Activated CD8-positive, alpha-beta memory T cell treated with anti-CD3 and anti-CD28 coated beads for 24 hours (primary cell): ENCODE measurements at regions not wholly inside any gene's neighbourhood (a gene's known extent, or its start where the extent isn't known, plus 50 kb on each side); places are given as distances from the start of the nearest gene placed in this dataset.
"Not testable (repeated sequence)": the region's sequence is repeated elsewhere in the genome, so short reads cannot be mapped to it uniquely, and the experiment has no call there.

Experiments
- DNase-seq: peaks from one replicate; pipeline ENCODE4 v3.0.0-alpha.2; 2020

DNA sequence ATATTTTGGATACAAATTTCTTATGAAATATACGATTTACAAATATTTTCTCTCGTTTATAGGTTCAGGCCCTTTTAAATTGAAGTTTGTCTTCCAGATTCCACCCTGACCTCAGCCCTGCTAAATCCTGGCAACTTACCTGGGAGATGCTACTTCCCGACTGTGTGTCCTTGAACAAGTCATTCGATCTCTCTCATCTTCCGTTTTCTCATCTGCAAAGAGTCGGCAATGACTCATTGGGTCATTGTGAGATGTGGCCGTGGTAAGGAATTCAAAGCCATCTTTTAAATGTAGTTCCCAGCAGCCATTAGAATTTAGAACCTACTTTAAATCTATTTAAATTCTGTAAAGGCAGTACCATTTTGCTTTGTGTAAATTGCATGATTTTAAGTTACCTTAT is 72.5 kb downstream of the LHX2 start:
- no peak for DNase-seq

DNA sequence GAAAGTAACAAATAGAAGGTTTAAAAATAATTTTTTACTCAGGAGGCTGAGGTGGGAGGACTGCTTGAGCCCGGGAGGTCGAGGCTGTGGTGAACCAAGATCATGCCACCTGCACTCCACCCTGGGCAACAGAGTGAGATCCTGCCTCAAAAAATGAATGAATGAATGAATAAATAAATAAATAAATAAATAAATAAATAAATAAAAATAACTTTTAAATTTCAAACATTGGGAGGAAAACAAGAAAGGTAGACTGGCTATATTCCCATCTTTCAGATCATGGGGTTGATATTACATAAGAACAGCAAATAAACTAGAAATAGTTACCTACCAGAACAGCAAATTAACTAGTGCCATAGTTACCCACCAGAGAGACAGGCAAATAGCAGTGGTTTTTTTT is 75.7 kb downstream of the LHX2 start:
- no peak for DNase-seq

DNA sequence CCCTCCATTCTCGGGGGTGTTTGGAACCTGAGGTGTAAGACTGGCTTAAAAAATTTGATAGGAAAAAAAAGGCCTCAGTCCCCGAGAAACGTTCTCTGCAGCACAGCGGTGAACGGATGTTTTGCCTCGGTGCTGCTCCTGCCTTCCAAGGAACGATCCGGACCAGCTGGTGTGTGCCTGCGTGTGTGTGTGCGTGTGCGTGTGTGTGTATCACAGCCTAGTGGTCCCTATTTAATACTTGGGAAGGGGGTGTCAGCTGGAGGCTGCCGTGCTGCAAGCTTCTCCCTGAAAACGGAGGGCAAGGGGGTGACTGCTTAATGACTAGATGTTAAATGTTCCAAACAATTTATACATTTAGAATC is 76.9 kb downstream of the LHX2 start:
- no peak for DNase-seq

GRCh38 chr9:124089631-124090488 is 78.3 kb downstream of the LHX2 start:
- not testable (repeated sequence) for DNase-seq

GRCh38 chr9:124098141-124098905 is 86.8 kb downstream of the LHX2 start:
- no peak for DNase-seq

- no peak for DNase-seq
These were observed 88.3 kb downstream of the LHX2 start for GRCh38 chr9:124099860-124100259.

DNA sequence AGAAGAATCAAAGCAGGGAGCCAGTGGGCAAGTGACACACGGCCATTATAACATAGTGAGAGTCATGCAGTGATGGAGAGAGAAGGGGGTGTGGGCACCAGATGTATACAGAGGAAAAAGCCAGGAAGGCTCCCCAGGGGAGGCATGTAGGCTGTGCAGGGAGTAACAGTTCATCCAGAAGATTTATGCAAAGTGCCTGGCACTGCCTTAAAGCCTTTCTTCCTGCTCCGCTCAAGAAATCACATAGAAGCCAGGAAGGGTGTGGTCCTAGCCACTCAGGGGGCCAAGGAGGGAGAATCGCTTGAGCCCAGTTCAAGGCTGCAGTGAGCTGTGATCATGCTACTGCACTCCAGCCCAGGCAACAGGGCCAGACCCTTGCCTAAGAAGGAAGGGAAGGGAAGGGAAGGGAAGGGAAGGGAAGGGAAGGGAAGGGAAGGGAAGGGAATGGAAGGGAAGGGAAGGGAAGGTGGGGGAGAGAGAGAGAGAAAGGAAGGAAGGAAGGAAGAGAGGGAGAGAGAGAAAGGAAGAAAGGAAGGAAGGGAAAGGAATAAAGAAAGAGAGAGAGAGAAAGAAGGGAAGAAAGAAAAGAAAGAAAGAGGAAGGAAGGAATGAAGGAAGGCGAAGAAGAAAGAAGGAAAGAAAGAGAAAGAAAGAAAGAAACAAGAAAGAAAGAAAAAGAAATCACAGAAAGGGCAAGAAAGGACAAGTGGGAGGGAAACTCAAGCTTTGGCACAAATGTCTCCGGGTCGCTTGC is 89.8 kb downstream of the LHX2 start:
- no peak for DNase-seq

DNA sequence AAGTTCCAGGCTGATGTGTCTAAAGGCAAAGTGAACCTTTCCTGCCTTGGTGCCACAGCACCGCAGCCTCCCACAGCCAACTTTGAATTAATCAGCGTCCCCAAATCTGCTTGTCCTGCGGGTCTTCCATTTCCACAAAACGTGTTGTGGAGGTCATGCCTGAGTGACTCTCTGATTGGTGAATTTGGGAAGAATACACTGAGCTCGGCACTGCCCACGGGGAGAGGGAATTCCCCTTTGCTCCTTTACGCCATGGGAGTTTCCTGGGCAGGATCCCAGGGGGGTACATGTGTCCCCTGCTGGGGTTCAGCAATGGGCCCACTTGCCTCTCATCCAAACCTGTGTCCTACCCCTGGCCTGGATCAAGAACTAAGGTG is 90.4 kb downstream of the LHX2 start:
- DNase-seq = no peak

DNA sequence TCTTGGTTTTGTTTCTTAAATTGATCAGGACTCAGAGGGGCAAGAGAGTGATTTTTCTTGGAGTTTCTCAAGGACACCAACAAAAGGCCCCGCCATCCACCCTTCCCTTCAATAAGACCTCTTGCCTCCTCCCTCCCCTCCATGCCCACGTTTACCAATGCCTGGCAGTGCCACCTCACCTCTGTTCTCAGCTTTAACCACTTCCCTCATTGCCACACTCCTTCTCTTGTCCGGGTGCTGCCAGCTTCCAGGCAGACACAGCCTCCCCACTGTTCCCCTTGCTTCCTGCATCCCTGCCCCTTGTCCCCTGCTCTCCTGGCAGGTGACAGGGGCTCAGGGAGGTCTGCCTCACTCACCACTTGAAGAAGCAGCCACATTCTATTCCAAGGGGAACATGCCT is 90.8 kb downstream of the LHX2 start:
- no peak for DNase-seq

GRCh38 chr9:124105266-124105665 is 93.7 kb downstream of the LHX2 start:
- no peak for DNase-seq

- DNase-seq = no peak
These were observed 96.6 kb downstream of the LHX2 start for GRCh38 chr9:124108216-124108615.

- peak; percentile 67 for DNase-seq
These were observed 98.8 kb downstream of the LHX2 start for GRCh38 chr9:124110307-124110915.

DNA sequence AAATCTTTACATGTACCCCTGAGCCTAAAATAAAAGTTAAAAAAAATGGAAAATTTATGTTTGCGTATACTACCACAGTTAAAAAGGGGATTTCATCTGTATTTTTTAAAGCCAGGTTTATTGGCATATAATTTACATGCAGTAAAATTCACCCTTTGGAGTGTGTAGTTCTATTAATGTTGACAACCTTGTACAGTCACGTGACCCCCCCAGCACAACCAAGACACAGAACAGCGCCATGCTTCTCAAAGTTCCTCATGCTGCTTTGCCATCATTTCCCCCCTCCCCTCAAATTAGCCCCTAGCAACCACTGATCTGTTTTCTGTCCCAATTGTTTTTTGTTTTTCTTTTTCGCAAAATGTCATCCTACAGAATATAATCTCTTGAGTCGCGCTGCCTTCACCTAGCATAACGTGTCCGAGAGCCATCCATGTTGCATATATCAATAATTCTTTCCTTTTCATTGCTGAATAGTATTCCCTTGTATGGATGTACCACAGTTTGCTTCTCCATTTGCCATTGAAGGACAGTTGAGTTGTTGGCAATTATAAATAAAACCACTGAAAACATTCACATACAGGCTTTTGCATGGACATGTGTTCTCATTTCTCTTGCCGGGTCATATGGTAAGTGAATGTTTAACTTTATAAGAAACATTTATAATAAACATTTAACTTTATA is 105.3 kb downstream of the LHX2 start:
- DNase-seq = no peak

- DNase-seq = no peak
These were observed 107.3 kb downstream of the LHX2 start for GRCh38 chr9:124118894-124119293.

DNA sequence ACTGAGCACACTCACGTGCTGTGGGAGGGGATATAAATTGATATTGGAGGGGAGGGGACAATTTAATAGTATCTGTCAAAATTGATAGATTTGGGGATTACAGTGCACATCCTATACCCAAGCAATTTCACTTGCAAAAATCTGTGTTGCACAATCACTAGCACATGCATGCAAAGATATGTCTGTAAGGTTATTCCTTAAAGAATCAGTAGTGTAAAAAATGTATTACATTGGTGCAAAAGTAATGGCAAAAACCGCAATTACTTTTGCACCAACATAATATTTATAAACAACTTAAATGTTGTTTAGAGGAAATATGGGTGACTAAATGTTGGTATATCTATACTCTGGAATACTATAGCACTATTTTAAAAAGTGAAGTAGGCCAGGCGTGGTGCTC is 108.7 kb downstream of the LHX2 start:
- DNase-seq = no peak

GRCh38 chr9:124121725-124122124 is 110.2 kb downstream of the LHX2 start:
- DNase-seq = no peak

DNA sequence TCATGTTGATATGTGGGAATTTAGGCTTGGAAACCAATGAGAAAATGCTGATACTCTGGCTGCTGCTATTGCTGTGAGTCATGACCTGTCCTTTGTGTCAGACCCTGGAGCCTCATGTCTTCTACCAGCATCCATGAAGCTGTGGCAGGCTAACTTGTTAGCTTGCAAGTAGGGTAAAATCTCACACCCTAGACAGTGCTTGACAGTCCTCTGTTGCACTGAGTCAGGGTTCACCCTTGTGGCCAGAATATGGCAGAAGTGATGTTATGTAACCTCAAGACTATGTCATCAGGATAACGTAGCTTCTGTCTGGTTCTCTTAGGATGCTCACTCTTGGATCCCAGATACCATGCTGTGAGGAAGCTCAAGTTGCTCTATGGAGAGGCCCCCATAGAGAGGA is 110.8 kb downstream of the LHX2 start:
- DNase-seq = no peak

DNA sequence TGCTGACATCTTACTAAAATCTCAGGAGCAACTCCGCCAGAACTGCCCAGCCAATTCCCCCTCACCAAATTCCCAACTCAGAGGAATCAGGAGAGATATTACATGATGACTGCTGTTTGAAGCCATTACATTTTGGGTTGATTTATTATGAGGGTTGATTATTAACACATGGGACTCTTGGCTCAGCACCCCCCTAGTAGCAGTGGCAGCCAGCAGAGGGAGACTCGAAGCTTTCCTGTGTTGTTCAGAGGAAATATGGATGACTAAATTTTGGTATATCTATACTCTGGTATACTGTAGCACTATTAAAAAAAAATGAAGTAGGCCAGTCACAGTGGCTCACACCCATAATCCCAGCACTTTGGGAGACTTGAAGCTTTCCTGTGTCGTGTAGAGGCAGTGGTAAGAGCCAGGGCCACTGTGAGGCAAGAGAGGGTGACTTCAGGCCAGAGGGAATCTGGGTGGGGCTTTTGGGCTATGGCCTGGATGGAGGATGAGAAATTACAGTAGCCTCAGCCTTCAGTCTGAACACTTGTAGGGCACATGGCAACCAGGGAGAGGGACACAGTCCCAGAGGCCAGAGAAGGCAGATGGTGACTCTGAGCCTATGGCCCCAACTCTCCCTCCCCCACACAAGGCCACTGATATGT is 111.4 kb downstream of the LHX2 start:
- no peak for DNase-seq

DNA sequence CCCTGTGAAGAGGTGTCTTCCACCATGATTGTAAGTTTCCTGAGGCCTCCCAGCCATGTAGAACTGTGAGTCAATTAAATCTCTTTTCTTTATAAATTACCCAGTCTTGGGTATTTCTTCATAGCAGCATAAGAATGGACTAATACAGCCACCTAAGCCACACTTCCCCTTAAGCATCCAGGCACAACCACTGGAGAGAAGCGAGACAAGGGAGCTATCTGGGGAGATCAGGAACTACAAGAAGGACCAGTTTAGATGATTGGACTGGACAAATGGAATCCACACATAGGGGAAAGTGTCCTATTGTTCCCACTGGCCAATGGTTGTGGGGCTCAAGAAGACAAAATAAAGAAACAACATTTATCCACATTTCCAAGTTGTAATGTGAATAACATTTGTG is 112.1 kb downstream of the LHX2 start:
- DNase-seq = not testable (repeated sequence)

DNA sequence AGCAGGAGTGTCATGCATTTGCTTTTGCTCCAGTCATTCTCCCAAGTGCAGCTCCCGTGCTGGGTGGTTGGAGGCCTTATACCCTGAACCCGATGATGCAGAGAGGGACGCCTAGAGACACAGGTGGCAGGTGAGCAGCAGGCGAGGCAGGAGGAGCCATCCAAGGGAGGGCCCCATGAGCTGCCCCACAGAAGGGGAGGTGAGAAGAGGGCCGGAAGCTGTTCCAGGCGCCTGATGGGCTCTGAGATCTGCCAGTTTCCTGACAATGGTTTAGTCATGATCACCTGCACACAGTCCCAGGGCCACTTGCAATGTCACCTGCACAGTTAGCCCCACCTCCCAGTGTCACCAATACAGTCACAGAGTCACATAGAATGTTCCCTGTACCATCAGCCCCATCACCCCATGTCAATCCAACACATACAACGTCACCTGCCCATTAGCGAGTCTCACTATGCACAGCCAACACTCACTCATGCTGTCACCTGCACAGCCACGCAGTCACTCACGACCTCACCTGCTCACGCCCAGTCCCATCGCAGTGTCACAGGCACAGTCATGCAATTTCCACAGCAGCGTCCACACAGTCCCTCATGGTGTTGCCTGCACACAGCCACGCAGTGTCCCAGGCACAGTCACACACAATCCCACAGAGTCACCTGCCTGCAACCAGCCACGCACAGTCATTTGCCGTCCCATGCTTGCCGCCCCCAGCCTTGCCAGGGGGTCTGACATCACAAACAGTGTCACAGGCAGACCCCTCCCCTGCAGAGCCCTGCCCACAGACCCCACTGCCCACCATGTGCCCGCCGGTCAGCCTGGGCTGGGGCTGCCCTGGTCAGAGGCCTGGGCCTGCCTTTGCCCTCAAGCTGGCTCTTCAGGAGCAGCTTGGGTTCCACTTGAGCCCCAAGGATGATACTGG is 113.4 kb downstream of the LHX2 start:
- no peak for DNase-seq

- DNase-seq = no peak
These were observed 114.0 kb downstream of the LHX2 start for GRCh38 chr9:124125651-124125977.
